Activated B cell treated with CpG ODN at 0.5 μM for 24 hours (primary cell): ENCODE measurements at regions not wholly inside any gene's neighbourhood (a gene's known extent, or its start where the extent isn't known, plus 50 kb on each side); places are given as distances from the start of the nearest gene placed in this dataset.

Experiments used
- ATAC-seq: fragments of 200-7000 bp; cut with Tn5 transposase; one replicate; pipeline ENCODE4 v1.10.0; 2021; ENCODE audit warnings: low read depth, mild to moderate bottlenecking, moderate library complexity
- CTCF ChIA-PET: fragments of 350-600 bp; sonication (Branson Sonifier 250); formaldehyde crosslinking; loops from one replicate; lab custom pipeline; 2021; ENCODE audit warnings: antibody characterized with exemption; lab: Charles Lee
- POLR2A ChIA-PET: fragments of 350-600 bp; sonication (Branson Sonifier 250); formaldehyde crosslinking; loops from one replicate; lab custom pipeline; 2021; ENCODE audit warnings: antibody characterized with exemption; lab: Charles Lee
- DNase-seq: peaks from one replicate; pipeline ENCODE4 v3.0.0; 2022
- H3K27ac Mint-ChIP-seq: one replicate; pipeline ENCODE4 v1.8.0; 2020; ENCODE audit warnings: mixed read lengths
- H3K27me3 Mint-ChIP-seq: one replicate; pipeline ENCODE4 v1.8.0; 2021; ENCODE audit warnings: mixed read lengths
- H3K36me3 Mint-ChIP-seq: one replicate; pipeline ENCODE4 v1.8.0; 2021; ENCODE audit warnings: low read depth, mixed read lengths
- H3K4me1 Mint-ChIP-seq: one replicate; pipeline ENCODE4 v1.8.0; 2021; ENCODE audit warnings: mixed read lengths
- H3K4me3 Mint-ChIP-seq: one replicate; pipeline ENCODE4 v1.8.0; 2020; ENCODE audit warnings: mild to moderate bottlenecking, mixed read lengths
- H3K9me3 Mint-ChIP-seq: one replicate; pipeline ENCODE4 v1.8.0; 2020; ENCODE audit warnings: mixed read lengths
- intact Hi-C: fragments of 100-400 bp; cut with micrococcal nuclease; formaldehyde crosslinking; loops from one replicate; pipeline ENCODE4 v1.15.1; 2024
- TF ChIP-seq, protein P1 (sequence below): fragments of 200-600 bp; IDR thresholded peaks from one replicate; pipeline ENCODE4 v1.8.0; 2022; ENCODE audit warnings: antibody characterized with exemption, mild to moderate bottlenecking

GRCh38 chr1:22271847-22272801 lies 129.2 kb upstream of the WNT4 start:
- TF ChIP-seq, protein P1, sequence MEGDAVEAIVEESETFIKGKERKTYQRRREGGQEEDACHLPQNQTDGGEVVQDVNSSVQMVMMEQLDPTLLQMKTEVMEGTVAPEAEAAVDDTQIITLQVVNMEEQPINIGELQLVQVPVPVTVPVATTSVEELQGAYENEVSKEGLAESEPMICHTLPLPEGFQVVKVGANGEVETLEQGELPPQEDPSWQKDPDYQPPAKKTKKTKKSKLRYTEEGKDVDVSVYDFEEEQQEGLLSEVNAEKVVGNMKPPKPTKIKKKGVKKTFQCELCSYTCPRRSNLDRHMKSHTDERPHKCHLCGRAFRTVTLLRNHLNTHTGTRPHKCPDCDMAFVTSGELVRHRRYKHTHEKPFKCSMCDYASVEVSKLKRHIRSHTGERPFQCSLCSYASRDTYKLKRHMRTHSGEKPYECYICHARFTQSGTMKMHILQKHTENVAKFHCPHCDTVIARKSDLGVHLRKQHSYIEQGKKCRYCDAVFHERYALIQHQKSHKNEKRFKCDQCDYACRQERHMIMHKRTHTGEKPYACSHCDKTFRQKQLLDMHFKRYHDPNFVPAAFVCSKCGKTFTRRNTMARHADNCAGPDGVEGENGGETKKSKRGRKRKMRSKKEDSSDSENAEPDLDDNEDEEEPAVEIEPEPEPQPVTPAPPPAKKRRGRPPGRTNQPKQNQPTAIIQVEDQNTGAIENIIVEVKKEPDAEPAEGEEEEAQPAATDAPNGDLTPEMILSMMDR, result no peak
- POLR2A ChIA-PET, result no interaction called here
- intact Hi-C loops, result no loop called here

GRCh38 chr1:22273686-22274681 lies 131.1 kb upstream of the WNT4 start:
- intact Hi-C loops, result no loop called here
- no peak overlapping the region for H3K4me3 Mint-ChIP-seq
- H3K27me3 Mint-ChIP-seq, result peaks cover 15% of the 10 kb centered on the region
- peaks cover under 1% of the 10 kb centered on the region for H3K9me3 Mint-ChIP-seq
- ATAC-seq (no peak), DNase-seq (no peak)
- ChIA-PET POLR2A (no interaction called here), CTCF (no interaction called here)
- TF ChIP-seq, protein P1, result no peak
- no peak overlapping the region for H3K27ac Mint-ChIP-seq
- no peaks in the 10 kb centered on the region for H3K36me3 Mint-ChIP-seq
- H3K4me1 Mint-ChIP-seq, result no peaks in the 10 kb centered on the region

More at GRCh38 chr1:22271847-22272801, 129.2 kb upstream of the WNT4 start:
- H3K4me3 Mint-ChIP-seq, result no peak overlapping the region
- no peaks in the 10 kb centered on the region for H3K36me3 Mint-ChIP-seq
- ATAC-seq (no peak), DNase-seq (no peak)
- H3K27ac Mint-ChIP-seq, result no peak overlapping the region
- H3K4me1 Mint-ChIP-seq, result no peaks in the 10 kb centered on the region
- CTCF ChIA-PET, result no interaction called here
- no peaks in the 10 kb centered on the region for H3K9me3 Mint-ChIP-seq
- peaks cover 17% of the 10 kb centered on the region for H3K27me3 Mint-ChIP-seq

DNA sequence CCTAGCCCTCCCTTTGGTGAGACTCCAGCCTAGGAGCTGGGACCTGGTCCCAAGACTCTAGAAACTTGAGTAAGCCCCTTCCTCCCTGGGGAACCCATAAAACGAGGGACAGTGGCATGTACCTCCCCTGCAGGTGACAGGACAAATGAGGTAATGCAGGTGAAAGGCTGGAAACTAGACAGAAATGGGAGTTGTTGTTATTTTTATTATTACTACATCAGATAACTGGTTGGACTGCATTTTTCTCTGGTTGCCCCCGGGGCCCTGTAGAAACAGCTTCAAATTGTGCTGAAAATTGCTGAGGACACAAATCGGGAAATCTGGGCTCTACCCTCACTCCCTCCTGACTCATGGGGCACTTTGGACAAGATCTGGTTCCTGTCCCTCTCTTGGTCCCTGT lies 132.3 kb upstream of the WNT4 start:
- DNase-seq, result no peak
- Mint-ChIP-seq H3K27me3 (peaks cover 17% of the 10 kb centered on the region), H3K4me1 (no peaks in the 10 kb centered on the region), H3K4me3 (no peak overlapping the region), H3K9me3 (peaks cover 4% of the 10 kb centered on the region), H3K27ac (no peak overlapping the region), H3K36me3 (no peaks in the 10 kb centered on the region)
- TF ChIP-seq, protein P1, result no peak
- ChIA-PET CTCF (interaction anchor here (1.2 to 1.3 kb wide), 3 partner anchors 19 to 165 kb away, joined by 3 to 4 read pairs (median 3); no protein-coding TSS in a partner anchor), POLR2A (no interaction called here)
- no peak for ATAC-seq
- intact Hi-C loops, result no loop called here

DNA sequence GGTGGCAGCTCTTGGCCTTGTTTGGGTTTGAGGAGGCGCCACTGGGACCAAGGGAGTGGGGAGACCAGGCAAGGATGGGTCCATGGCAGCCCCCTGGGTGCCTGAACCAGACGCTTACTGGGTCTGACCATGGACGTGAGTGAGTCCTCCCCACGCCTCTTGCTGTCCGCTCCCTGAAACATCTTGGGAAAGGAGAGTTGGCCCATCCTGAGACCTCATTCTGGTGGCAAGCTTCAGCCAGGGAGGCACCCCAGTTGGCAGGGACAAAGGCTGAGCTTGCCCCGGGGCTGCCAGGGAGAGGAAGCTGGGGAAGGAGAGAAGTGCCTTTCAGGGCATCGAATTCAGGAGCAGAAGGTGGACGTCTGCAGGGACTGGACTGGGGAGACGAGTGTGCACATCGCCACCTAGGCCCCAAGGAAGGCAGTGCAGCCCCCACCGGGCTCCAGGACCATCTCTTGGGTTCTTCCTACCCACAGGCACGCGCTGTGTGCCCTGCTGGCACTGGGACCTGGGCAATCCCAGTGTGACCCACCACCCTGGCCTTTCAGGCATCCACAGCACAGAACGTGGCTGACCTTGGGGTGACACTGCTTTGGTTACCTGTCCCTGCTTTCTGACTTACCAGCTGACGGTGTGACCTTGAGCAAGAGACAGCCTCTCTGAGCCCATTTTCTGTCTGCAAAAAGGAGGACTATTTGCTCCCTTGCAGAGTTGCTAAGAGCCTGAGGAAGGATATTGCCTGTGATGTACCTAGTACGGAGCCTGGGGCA lies 132.9 kb upstream of the WNT4 start:
- TF ChIP-seq, protein P1, result no peak
- ChIA-PET POLR2A (no interaction called here), CTCF (interaction anchor here (1.0 to 1.3 kb wide), 4 partner anchors 20 to 236 kb away, joined by 3 to 4 read pairs (median 3); no protein-coding TSS in a partner anchor)
- Mint-ChIP-seq H3K4me1 (no peaks in the 10 kb centered on the region), H3K27me3 (peaks cover 19% of the 10 kb centered on the region), H3K4me3 (no peak overlapping the region), H3K27ac (no peak overlapping the region), H3K9me3 (peaks cover 4% of the 10 kb centered on the region), H3K36me3 (no peaks in the 10 kb centered on the region)
- ATAC-seq (peak; percentile 45), DNase-seq (peak; percentile 37)
- intact Hi-C loops, result loop anchor here (1.0 kb wide), 2 partner anchors 144 to 171 kb away; no protein-coding TSS in a partner anchor
